ENCODE measurements at regions not wholly inside any gene's neighbourhood (a gene's known extent, or its start where the extent isn't known, plus 50 kb on each side); places are given as distances from the start of the nearest gene placed in this dataset.

DNA sequence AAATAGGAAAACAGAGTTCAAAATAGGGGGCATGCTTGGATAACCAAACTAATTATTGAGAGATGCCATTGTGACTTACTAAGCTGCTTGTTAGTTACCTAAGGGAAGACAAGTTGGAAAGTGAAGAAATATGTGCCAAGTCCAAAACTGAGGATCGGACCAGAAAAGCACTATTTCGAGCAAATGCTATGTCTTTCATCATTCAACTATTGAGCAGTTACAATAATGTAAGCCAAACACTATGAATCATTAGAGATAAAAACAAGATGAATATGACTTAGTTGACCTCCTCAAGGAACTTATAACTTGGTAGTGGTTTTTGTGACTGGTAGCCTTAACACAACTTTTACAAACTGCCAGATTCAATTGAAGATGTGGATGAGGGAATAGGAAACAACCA lies 240.6 kb upstream of the MPDZ start:
- H3K27me3 ChIP-seq = peaks cover 31% of the 10 kb centered on the region
- H3K9me3 ChIP-seq = peaks cover 8% of the 10 kb centered on the region
- no peak for DNase-seq
- H3K36me3 ChIP-seq = no peaks in the 10 kb centered on the region
- H3K4me3 ChIP-seq = no peak overlapping the region

DNA sequence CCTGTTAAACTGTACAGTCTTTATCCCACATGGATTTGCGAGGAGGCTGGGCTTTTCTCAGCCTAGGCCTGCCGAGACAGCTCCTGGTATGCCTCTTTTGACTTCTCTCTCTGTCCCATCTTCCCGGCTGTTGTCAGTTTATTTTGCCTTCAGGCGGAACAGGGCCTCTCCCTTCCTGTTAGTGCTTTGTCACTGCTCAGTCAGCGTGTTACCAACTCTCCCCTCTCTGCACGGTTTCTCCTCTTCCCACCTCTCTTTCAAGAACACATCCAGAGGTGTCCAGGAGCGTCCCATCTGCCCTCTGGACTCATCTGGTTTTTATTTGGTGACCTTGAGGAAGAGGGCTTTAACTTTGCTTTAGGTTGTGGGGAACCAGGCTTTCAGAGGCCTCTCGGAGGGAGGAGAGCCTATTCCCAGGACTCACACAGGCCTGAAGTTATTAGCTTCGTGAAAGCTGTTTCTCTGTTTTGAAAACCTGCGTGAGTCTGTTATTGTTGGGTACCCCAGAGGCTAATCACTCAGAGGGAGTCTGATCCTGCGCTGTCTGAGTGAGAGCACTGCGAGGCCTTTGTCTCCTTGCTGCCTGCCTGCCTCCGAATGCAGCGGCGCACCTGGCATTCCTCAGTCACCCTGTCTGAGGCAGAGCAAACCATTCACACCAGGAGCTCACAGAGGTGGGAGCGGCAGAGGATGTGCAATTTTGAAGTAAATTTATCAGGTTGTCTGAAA lies 234.4 kb upstream of the MPDZ start:
- peaks cover 5% of the 10 kb centered on the region for H3K9me3 ChIP-seq
- no peaks in the 10 kb centered on the region for H3K36me3 ChIP-seq
- no peak for DNase-seq
- H3K27me3 ChIP-seq = peaks cover 10% of the 10 kb centered on the region
- H3K4me3 ChIP-seq = no peak overlapping the region

DNA sequence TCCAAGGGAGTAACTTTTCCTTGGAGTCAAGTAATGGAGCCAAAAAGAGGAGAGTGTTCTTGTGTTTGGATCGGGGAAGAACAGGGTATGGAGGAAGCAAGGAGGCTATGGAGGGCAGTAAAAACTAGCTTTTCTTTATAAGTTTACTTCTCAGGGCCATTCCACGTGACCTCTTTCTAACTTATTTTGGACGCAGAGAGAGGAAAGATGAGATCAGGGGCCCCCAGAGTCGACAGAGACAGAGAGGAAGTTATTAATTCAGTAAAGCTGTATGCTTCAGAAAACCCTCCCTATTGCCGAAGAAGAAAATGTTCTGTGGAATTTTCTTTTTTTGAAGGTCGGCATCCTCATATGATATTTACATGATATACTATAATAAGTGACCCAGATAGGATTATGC lies 233.8 kb upstream of the MPDZ start:
- no peaks in the 10 kb centered on the region for H3K36me3 ChIP-seq
- no peak for DNase-seq
- H3K4me3 ChIP-seq = no peak overlapping the region
- H3K9me3 ChIP-seq = peaks cover 4% of the 10 kb centered on the region
- H3K27me3 ChIP-seq = peaks cover 8% of the 10 kb centered on the region

DNA sequence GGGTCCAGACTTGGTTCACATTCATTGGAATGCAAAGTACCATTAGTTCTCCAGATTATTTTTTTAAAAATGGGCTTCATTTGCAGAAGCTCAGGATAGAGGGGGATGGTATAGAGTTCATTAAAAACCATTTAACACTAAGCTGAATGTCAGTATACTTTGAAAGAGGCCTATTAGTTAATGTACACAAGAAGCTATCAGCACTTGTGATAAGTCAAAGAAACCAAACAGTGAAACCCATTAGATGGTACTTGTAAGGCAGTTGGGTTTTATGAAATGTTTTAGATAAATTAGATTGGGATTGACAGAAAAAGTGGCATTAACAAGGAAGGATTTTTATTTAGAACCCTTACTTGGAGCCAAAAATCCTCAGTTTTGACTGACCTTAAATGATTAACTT lies 229.2 kb upstream of the MPDZ start:
- no peak overlapping the region for H3K4me3 ChIP-seq
- no peak for DNase-seq

GRCh38 chr9:13508086-13508485 lies 228.6 kb upstream of the MPDZ start:
- Histone ChIP-seq H3K4me3 (no peak overlapping the region), H3K27me3 (peaks cover 2% of the 10 kb centered on the region; the same call in 1 of the 2 replicates), H3K36me3 (no peaks in the 10 kb centered on the region), H3K9me3 (no peaks in the 10 kb centered on the region)
- DNase-seq = no peak

More for the DNA sequence above, 229.2 kb upstream of the MPDZ start:
- H3K9me3 ChIP-seq = no peaks in the 10 kb centered on the region
- no peaks in the 10 kb centered on the region for H3K36me3 ChIP-seq
- peaks cover 2% of the 10 kb centered on the region; the same call in 1 of the 2 replicates for H3K27me3 ChIP-seq

DNA sequence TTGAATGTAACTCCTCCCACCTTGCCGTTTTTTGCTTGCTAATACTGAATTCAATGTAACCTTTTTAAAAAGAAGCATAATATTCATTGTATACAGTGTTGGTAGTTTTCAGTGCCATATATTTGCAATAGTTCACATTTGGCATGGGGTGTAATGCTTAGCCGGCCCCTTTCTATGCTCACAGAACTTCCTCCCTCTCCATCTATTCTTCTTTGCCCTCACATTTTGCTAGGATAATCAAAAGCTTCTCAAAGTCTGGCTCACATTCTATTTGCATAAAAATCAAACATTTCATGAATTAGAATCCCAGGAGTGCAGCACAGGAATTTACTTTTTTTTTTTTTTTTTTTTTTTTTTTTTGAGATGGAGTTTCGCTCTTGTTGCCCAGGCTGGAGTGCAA lies 226.3 kb upstream of the MPDZ start:
- Histone ChIP-seq H3K27me3 (peaks cover 2% of the 10 kb centered on the region; the same call in 1 of the 2 replicates), H3K9me3 (no peaks in the 10 kb centered on the region), H3K36me3 (no peaks in the 10 kb centered on the region), H3K4me3 (no peak overlapping the region)
- no peak for DNase-seq

- DNase-seq = no peak
- Histone ChIP-seq H3K4me3 (no peak overlapping the region), H3K9me3 (no peaks in the 10 kb centered on the region), H3K36me3 (no peaks in the 10 kb centered on the region), H3K27me3 (no peaks in the 10 kb centered on the region)
These were observed 224.1 kb upstream of the MPDZ start for GRCh38 chr9:13503599-13503998.

DNA sequence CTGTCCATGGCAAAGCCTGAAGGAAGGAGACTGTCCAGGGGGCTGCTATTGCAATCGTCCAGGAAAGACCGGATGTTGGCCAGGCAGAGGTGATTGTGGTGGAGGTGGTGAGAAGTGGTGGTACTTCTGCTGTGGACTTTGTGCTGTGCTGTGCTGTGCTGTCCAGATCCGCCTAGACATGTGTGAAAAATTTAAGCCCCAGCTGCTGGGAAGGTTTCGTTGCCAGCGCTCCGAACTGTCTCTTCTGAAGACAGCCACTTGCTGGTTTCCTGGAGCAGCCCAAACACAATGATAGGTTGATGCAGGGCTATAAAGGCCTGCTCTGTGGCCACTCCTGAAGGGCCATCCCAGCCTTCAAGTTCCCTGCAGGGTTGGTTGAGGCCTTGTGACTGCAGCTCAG lies 223.0 kb upstream of the MPDZ start:
- DNase-seq = no peak
- H3K4me3 ChIP-seq = no peak overlapping the region

GRCh38 chr9:13501018-13501417 lies 221.5 kb upstream of the MPDZ start:
- Histone ChIP-seq H3K36me3 (no peaks in the 10 kb centered on the region), H3K4me3 (no peak overlapping the region), H3K9me3 (no peaks in the 10 kb centered on the region), H3K27me3 (0 out of 2 replicates have a peak, but pooled peaks cover 4% of the 10 kb centered on the region)
- DNase-seq = no peak

More for the DNA sequence above, 223.0 kb upstream of the MPDZ start:
- Histone ChIP-seq H3K9me3 (no peaks in the 10 kb centered on the region), H3K36me3 (no peaks in the 10 kb centered on the region), H3K27me3 (no peaks in the 10 kb centered on the region)

- Histone ChIP-seq H3K4me3 (no peak overlapping the region), H3K36me3 (no peaks in the 10 kb centered on the region), H3K27me3 (peaks cover 7% of the 10 kb centered on the region), H3K9me3 (peaks cover 2% of the 10 kb centered on the region; the same call in 1 of the 2 replicates)
- DNase-seq = peak; percentile 53
These were observed 220.5 kb upstream of the MPDZ start for GRCh38 chr9:13500034-13500433.

- Histone ChIP-seq H3K36me3 (no peaks in the 10 kb centered on the region), H3K4me3 (no peak overlapping the region), H3K27me3 (peaks cover 12% of the 10 kb centered on the region), H3K9me3 (peaks cover 2% of the 10 kb centered on the region; the same call in 1 of the 2 replicates)
- DNase-seq = no peak
These were observed 214.2 kb upstream of the MPDZ start for GRCh38 chr9:13493697-13494096.

GRCh38 chr9:13491493-13492424 lies 212.3 kb upstream of the MPDZ start:
- H3K27me3 ChIP-seq = peaks cover 10% of the 10 kb centered on the region
- H3K9me3 ChIP-seq = peaks cover 2% of the 10 kb centered on the region; the same call in 1 of the 2 replicates
- DNase-seq = no peak
- H3K36me3 ChIP-seq = no peaks in the 10 kb centered on the region
- H3K4me3 ChIP-seq = no peak overlapping the region

GRCh38 chr9:13491138-13491492 lies 211.6 kb upstream of the MPDZ start:
- no peak overlapping the region for H3K4me3 ChIP-seq
- H3K27me3 ChIP-seq = peaks cover 8% of the 10 kb centered on the region
- H3K9me3 ChIP-seq = peaks cover 2% of the 10 kb centered on the region; the same call in 1 of the 2 replicates
- no peaks in the 10 kb centered on the region for H3K36me3 ChIP-seq
- DNase-seq = no peak

DNA sequence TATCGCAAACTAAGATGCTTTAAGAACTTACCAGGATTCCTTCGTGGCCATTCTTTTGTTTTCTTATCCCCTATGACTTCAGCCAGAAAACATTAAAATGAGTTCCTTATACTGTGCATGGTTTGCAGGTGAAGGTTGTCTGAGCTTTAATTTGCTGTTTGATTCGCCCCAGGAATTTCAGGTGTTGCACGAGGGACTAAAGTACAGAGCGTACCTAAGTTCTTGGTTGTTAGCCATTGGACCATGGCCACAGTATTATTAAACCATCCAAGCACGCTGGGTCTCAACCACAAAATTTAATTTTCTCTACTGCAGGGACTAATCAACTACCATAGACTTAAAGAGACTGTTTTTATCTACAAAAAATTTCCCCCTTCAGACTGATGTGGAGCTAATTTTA lies 208.4 kb upstream of the MPDZ start:
- H3K27me3 ChIP-seq = 0 out of 2 replicates have a peak, but pooled peaks cover 5% of the 10 kb centered on the region
- no peak overlapping the region for H3K4me3 ChIP-seq
- no peak for DNase-seq
- no peaks in the 10 kb centered on the region for H3K36me3 ChIP-seq
- H3K9me3 ChIP-seq = 0 out of 2 replicates have a peak, but pooled peaks cover 2% of the 10 kb centered on the region

DNA sequence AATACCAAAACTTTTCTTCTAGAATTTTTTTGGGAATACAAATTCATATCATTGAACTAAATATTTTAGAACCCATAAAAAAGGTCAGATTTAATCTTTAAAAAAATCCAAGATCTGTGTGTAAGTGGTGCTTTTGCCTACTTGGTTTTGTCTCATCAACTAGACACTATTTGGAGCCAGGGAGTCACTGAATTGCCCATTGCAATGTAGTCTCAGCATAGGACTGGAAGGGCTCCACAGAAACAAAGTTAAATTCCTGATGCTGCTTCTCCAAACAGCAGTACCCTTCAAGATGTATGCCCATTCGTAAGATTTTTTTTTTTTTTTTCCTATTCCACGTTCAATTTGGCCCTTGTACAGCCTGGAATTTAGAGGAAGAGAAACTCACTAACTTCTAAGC lies 208.0 kb upstream of the MPDZ start:
- 0 out of 2 replicates have a peak, but pooled peaks cover 2% of the 10 kb centered on the region for H3K9me3 ChIP-seq
- no peaks in the 10 kb centered on the region for H3K36me3 ChIP-seq
- no peak for DNase-seq
- no peak overlapping the region for H3K4me3 ChIP-seq
- H3K27me3 ChIP-seq = 0 out of 2 replicates have a peak, but pooled peaks cover 3% of the 10 kb centered on the region

GRCh38 chr9:13487071-13487470 lies 207.6 kb upstream of the MPDZ start:
- no peak overlapping the region for H3K4me3 ChIP-seq
- 0 out of 2 replicates have a peak, but pooled peaks cover under 1% of the 10 kb centered on the region for H3K27me3 ChIP-seq
- H3K36me3 ChIP-seq = no peaks in the 10 kb centered on the region
- DNase-seq = no peak
- H3K9me3 ChIP-seq = 0 out of 2 replicates have a peak, but pooled peaks cover 2% of the 10 kb centered on the region

DNA sequence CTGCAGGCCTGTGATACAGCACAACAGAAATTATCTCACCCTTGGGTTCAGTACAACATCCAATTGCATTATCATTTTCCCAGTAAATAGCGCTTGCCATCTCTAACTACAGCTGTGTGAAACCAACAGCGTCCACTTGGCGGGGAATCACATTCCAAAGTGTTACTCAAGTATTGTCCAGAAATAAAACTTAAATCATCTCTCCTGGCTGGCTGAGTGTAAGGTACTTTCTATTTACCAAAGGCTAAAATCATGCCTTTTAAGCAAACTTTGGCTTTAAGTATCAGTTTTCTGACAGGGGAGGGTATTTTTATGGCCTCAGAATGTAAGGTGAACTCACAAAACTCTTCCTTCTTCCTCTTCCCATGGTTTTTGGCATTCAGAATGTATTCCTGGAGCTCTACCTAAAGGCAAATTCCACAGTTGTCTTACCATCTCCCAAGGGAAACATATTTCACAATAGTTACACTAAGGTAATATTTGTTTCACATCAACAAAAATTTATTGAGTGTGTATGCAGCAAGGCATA lies 205.6 kb upstream of the MPDZ start:
- no peaks in the 10 kb centered on the region for H3K36me3 ChIP-seq
- H3K27me3 ChIP-seq = no peaks in the 10 kb centered on the region
- 0 out of 2 replicates have a peak, but pooled peaks cover 2% of the 10 kb centered on the region for H3K9me3 ChIP-seq
- peak; percentile 100 for DNase-seq
- H3K4me3 ChIP-seq = no peak overlapping the region

Data from MG63 (cell line).